ENCODE measurements at regions not wholly inside any gene's neighbourhood (a gene's known extent, or its start where the extent isn't known, plus 50 kb on each side); places are given as distances from the start of the nearest gene placed in this dataset.

- TF ChIP-seq HDGF (IDR thresholded peaks at IDR 0.05; ENCODE audit: borderline replicate concordance), result no peak
- TF ChIP-seq SP1 (IDR thresholded peaks at IDR 0.05), result no peak
- no peak for TF ChIP-seq TARDBP (IDR thresholded peaks at IDR 0.05)
- TF ChIP-seq FOXK2 (IDR thresholded peaks at IDR 0.05), result no peak
- no peak for TF ChIP-seq BHLHE40 (IDR thresholded peaks at IDR 0.05; ENCODE audit: borderline replicate concordance)
- no peak for TF ChIP-seq FOXM1 (IDR thresholded peaks at IDR 0.05; ENCODE audit: borderline replicate concordance)
- no peak for TF ChIP-seq SUZ12 (IDR thresholded peaks at IDR 0.05)
- TF ChIP-seq ARNT (IDR thresholded peaks at IDR 0.05), result no peak
Measured at GRCh38 chr4:110989125-110989524, 366.2 kb upstream of the PITX2 start.

Measured in HEK293T (cell line).